Astrocyte of the cerebellum (primary cell): ENCODE measurements at regions not wholly inside any gene's neighbourhood (a gene's known extent, or its start where the extent isn't known, plus 50 kb on each side); places are given as distances from the start of the nearest gene placed in this dataset.

Experiments
- DNase-seq: peaks from one replicate; pipeline ENCODE4 v3.0.0-alpha.2; 2011; ENCODE audit warnings: low read depth
- H3K4me3 ChIP-seq: 2 replicates; pipeline ENCODE4 v1.5.1; 2011; ENCODE audit warnings: mild to moderate bottlenecking, low read depth, low read length, moderate library complexity
- in situ Hi-C: cut with HindIII; loops from 2 replicates; pipeline ENCODE4 v1.10.0; 2017; ENCODE audit warnings: low sequenced_read_pairs
- TF ChIP-seq, protein P1 (sequence below): IDR thresholded peaks from 2 replicates; pipeline ENCODE4 v1.5.1; 2012; ENCODE audit warnings: low read length, low read depth, moderate library complexity, mild to moderate bottlenecking; ENCODE audit errors: missing control alignments

- TF ChIP-seq, protein P1, sequence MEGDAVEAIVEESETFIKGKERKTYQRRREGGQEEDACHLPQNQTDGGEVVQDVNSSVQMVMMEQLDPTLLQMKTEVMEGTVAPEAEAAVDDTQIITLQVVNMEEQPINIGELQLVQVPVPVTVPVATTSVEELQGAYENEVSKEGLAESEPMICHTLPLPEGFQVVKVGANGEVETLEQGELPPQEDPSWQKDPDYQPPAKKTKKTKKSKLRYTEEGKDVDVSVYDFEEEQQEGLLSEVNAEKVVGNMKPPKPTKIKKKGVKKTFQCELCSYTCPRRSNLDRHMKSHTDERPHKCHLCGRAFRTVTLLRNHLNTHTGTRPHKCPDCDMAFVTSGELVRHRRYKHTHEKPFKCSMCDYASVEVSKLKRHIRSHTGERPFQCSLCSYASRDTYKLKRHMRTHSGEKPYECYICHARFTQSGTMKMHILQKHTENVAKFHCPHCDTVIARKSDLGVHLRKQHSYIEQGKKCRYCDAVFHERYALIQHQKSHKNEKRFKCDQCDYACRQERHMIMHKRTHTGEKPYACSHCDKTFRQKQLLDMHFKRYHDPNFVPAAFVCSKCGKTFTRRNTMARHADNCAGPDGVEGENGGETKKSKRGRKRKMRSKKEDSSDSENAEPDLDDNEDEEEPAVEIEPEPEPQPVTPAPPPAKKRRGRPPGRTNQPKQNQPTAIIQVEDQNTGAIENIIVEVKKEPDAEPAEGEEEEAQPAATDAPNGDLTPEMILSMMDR = no peak
- in situ Hi-C loops = no loop called here
- DNase-seq = peak; percentile 59
- H3K4me3 ChIP-seq = no peak overlapping the region
These were observed 742.6 kb upstream of the HS6ST1 start for GRCh38 chr2:129061069-129061768.

DNA sequence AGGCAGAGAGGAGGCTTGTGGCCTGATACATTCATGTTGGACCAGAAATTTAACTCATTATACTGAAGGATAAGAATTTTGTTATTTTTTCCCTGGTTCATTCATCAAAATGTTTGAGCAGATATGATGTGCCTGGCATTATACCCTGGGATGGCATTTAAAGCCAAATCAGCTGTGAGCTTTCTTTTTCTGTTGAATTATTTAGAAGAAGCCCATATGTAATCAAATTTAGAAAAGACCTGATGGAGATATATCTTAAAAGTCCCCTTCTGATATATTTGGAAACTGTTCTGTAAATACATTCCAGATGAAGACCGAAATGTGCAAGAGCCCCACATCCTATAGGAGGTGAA is 743.1 kb upstream of the HS6ST1 start:
- no peak overlapping the region for H3K4me3 ChIP-seq
- TF ChIP-seq, protein P1 = no peak
- DNase-seq = no peak
- in situ Hi-C loops = no loop called here

GRCh38 chr2:129062146-129062912 is 743.7 kb upstream of the HS6ST1 start:
- DNase-seq = no peak
- in situ Hi-C loops = no loop called here

DNA sequence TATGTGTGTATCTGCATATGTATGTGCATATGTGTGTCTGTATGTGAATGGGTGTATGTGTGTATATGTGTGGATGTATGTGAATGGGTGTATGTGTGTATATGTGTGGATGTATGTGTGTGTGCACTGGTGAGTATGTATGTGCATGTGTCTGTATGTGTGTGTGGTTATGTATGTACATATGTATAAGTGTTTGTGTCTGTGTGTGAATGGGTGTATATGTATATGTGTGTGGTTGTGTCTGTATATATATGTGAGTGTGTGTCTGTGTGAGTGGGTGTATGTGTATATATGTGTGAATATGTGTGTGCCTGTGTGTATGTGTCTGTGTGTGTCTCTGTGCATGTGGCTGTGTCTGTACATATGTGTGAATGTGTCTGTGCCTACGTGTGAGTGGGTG is 748.4 kb upstream of the HS6ST1 start:
- no peak for DNase-seq
- no peak overlapping the region for H3K4me3 ChIP-seq
- in situ Hi-C loops = no loop called here
- TF ChIP-seq, protein P1 = no peak

More at GRCh38 chr2:129062146-129062912, 743.7 kb upstream of the HS6ST1 start:
- TF ChIP-seq, protein P1 = no peak
- no peak overlapping the region for H3K4me3 ChIP-seq

DNA sequence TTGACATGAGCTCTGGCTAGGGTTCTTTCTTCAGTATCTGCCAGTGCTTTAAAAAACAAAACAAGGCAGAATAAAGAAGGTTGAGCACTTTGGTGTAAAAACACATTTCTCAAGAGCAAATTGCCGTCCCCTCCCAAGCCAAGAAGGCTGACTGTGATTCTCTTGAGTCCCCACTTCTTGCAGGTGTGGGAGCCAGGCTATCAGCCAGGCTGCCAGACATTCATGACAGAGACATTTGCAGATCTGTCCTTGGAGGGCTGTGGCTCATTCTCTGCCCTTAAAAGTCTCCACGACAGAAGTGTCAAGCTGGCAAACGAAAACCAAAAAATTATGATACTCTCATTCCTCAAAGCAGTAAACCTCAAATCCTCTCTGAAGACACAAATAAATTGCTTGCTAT is 749.3 kb upstream of the HS6ST1 start:
- TF ChIP-seq, protein P1 = no peak
- DNase-seq = no peak
- in situ Hi-C loops = no loop called here

GRCh38 chr2:129068543-129068942 is 749.9 kb upstream of the HS6ST1 start:
- in situ Hi-C loops = no loop called here
- H3K4me3 ChIP-seq = no peak overlapping the region
- TF ChIP-seq, protein P1 = no peak
- no peak for DNase-seq

More for the DNA sequence above, 749.3 kb upstream of the HS6ST1 start:
- H3K4me3 ChIP-seq = no peak overlapping the region
